Right lobe of liver (tissue), 6 donors: ENCODE measurements at regions not wholly inside any gene's neighbourhood (a gene's known extent, or its start where the extent isn't known, plus 50 kb on each side); places are given as distances from the start of the nearest gene placed in this dataset.

Source experiments
- ATAC-seq, 4 donors: fragments of 200-7000 bp; cut with Tn5 transposase; one replicate each; pipeline ENCODE4 v1.9.1; 2020; ENCODE audit warnings: mild to moderate bottlenecking in 4 of 4, moderate library complexity in 4 of 4
- DNase-seq, 3 donors: peaks; one replicate each; pipeline ENCODE4 v3.0.0-alpha.2; 2020
- H3K27ac ChIP-seq, 3 donors: fragments of 200-600 bp; one replicate each; pipeline ENCODE4 v1.8.0; 2022
- H3K27me3 ChIP-seq, 2 donors: fragments of 200-600 bp; one replicate each; pipeline ENCODE4 v1.8.0; 2022
- H3K36me3 ChIP-seq, 4 donors: fragments of 200-600 bp; sonication (generic) in 1 of 4; one replicate each; pipeline versions ENCODE4 v1.5.1 to v1.8.0; 2017 to 2022; ENCODE audit warnings: control low read depth in 1 of 4
- H3K4me1 ChIP-seq, 4 donors: fragments of 200-600 bp; sonication (generic) in 1 of 4; one replicate each; pipeline versions ENCODE4 v1.5.1 to v1.8.0; 2017 to 2022; ENCODE audit warnings: control low read depth in 1 of 4
- H3K4me3 ChIP-seq, 3 donors: fragments of 200-600 bp; one replicate each; pipeline ENCODE4 v1.8.0; 2022
- H3K9me3 ChIP-seq, 4 donors: fragments of 200-600 bp; sonication (generic) in 1 of 4; one replicate each; pipeline versions ENCODE4 v1.5.1 to v1.8.0; 2017 to 2022; ENCODE audit warnings: control low read depth in 1 of 4
- POLR2A ChIP-seq: fragments of 450-650 bp; IDR thresholded peaks from one replicate; pipeline ENCODE4 v1.6.1; 2017; ENCODE audit warnings: antibody characterized with exemption, mild to moderate bottlenecking
- WGBS: methylation state at CpG from one replicate; pipeline ENCODE4 v1.1.6; 2018; ENCODE audit warnings: low coverage, low lambda C conversion rate; ENCODE audit not compliant: insufficient coverage; ENCODE audit errors: missing lambda C conversion rate; 5-methylcytosine and 5-hydroxymethylcytosine counted together
- intact Hi-C, 2 donors: fragments of 100-400 bp; cut with DNase I; formaldehyde crosslinking; loops; one replicate each; pipeline versions ENCODE4 v1.11.2 to v1.14.1; 2022
- TF ChIP-seq, protein P1 (sequence below), 4 donors: fragments of 200-600 bp in 3 of 4; fragments of 450-650 bp in 1 of 4; IDR thresholded peaks; one replicate each; pipeline versions ENCODE4 v1.5.1 to v1.8.0; 2016 to 2022; ENCODE audit warnings: antibody characterized with exemption in 4 of 4, mild to moderate bottlenecking in 2 of 4
- donor health status: DM: no; HTN: yes; CAD: no.
- donor health status: DM: no; HTN: no; CAD: no.
- donor health status: DM: no; HTN: no; CAD: no.
- donor health status: DM: no; HTN: yes; CAD: no.
- donor health status: DM: no; HTN: yes; CAD: no.

DNA sequence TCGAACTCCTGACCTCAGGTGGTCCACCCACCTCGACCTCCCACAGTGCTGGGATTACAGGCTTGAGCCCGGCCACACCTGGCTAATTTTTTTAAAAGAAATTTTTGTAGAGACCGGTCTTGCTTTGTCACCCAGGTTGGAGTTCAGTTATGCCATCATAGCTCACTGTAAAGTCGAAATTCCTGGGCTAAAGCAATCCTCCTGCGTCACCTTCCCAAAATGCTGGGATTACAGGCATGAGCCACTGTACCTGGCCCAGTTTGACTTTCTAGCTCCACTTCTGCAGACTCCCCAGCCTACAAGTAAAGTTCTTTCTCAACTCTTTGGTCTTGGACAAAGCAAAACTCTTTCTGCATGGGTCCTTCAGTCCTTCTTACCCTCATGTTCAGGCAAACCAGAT is 214.1 kb downstream of the SKIDA1 start:
- Histone ChIP-seq H3K36me3 (no peaks in the 10 kb centered on the region), H3K4me3 (no peak overlapping the region), H3K4me1 (no peaks in the 10 kb centered on the region), H3K27ac (no peak overlapping the region), H3K27me3 (no peaks in the 10 kb centered on the region), H3K9me3 (no peaks in the 10 kb centered on the region)
- ATAC-seq: no peak
- intact Hi-C loops: no loop called here
- WGBS: 65% methylated on average over 5 of the region's 6 CpGs
- DNase-seq: no peak
- no peak for TF ChIP-seq POLR2A
- TF ChIP-seq, protein P1, sequence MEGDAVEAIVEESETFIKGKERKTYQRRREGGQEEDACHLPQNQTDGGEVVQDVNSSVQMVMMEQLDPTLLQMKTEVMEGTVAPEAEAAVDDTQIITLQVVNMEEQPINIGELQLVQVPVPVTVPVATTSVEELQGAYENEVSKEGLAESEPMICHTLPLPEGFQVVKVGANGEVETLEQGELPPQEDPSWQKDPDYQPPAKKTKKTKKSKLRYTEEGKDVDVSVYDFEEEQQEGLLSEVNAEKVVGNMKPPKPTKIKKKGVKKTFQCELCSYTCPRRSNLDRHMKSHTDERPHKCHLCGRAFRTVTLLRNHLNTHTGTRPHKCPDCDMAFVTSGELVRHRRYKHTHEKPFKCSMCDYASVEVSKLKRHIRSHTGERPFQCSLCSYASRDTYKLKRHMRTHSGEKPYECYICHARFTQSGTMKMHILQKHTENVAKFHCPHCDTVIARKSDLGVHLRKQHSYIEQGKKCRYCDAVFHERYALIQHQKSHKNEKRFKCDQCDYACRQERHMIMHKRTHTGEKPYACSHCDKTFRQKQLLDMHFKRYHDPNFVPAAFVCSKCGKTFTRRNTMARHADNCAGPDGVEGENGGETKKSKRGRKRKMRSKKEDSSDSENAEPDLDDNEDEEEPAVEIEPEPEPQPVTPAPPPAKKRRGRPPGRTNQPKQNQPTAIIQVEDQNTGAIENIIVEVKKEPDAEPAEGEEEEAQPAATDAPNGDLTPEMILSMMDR (IDR thresholded peaks at IDR 0.05): no peak

GRCh38 chr10:21309427-21309826 is 216.1 kb downstream of the SKIDA1 start:
- H3K27ac ChIP-seq: no peak overlapping the region
- WGBS: 31% methylated on average over 3 of the region's 3 CpGs
- no peaks in the 10 kb centered on the region for H3K4me1 ChIP-seq
- no peaks in the 10 kb centered on the region for H3K36me3 ChIP-seq
- H3K4me3 ChIP-seq: no peak overlapping the region
- no peak for DNase-seq
- ATAC-seq: no peak
- intact Hi-C loops: no loop called here
- H3K27me3 ChIP-seq: no peaks in the 10 kb centered on the region
- H3K9me3 ChIP-seq: no peaks in the 10 kb centered on the region
- no peak for TF ChIP-seq POLR2A
- TF ChIP-seq, protein P1 (IDR thresholded peaks at IDR 0.05): no peak

- no peaks in the 10 kb centered on the region for H3K4me1 ChIP-seq
- H3K27ac ChIP-seq: no peak overlapping the region
- intact Hi-C loops: no loop called here
Observed at GRCh38 chr10:21308946-21309345, 216.5 kb downstream of the SKIDA1 start.

GRCh38 chr10:21308018-21308417 is 217.5 kb downstream of the SKIDA1 start:
- no peaks in the 10 kb centered on the region for H3K9me3 ChIP-seq
- H3K27me3 ChIP-seq: no peaks in the 10 kb centered on the region
- intact Hi-C loops: no loop called here
- H3K27ac ChIP-seq: no peak overlapping the region
- H3K4me3 ChIP-seq: no peak overlapping the region
- H3K4me1 ChIP-seq: no peaks in the 10 kb centered on the region
- 86% methylated on average over 3 of the region's 3 CpGs for WGBS
- TF ChIP-seq POLR2A: no peak
- TF ChIP-seq, protein P1 (IDR thresholded peaks at IDR 0.05): no peak
- no peaks in the 10 kb centered on the region for H3K36me3 ChIP-seq
- ATAC-seq: no peak
- DNase-seq: no peak

More at GRCh38 chr10:21308946-21309345, 216.5 kb downstream of the SKIDA1 start:
- ATAC-seq (no peak), DNase-seq (no peak)
- H3K9me3 ChIP-seq: no peaks in the 10 kb centered on the region
- no peak overlapping the region for H3K4me3 ChIP-seq
- TF ChIP-seq, protein P1 (IDR thresholded peaks at IDR 0.05): no peak
- no peak for TF ChIP-seq POLR2A
- H3K36me3 ChIP-seq: no peaks in the 10 kb centered on the region
- WGBS: 61% methylated on average over 4 of the region's 4 CpGs
- H3K27me3 ChIP-seq: no peaks in the 10 kb centered on the region

GRCh38 chr10:21304608-21305007 is 220.9 kb downstream of the SKIDA1 start:
- intact Hi-C loops: no loop called here
- Histone ChIP-seq H3K9me3 (no peaks in the 10 kb centered on the region), H3K4me1 (no peaks in the 10 kb centered on the region), H3K27ac (no peak overlapping the region), H3K4me3 (no peak overlapping the region), H3K36me3 (no peaks in the 10 kb centered on the region), H3K27me3 (no peaks in the 10 kb centered on the region)
- no peak for DNase-seq
- TF ChIP-seq, protein P1 (IDR thresholded peaks at IDR 0.05): no peak
- no peak for TF ChIP-seq POLR2A
- WGBS: 94% methylated on average over 2 of the region's 2 CpGs
- no peak for ATAC-seq
